ENCODE measurements at regions not wholly inside any gene's neighbourhood (a gene's known extent, or its start where the extent isn't known, plus 50 kb on each side); places are given as distances from the start of the nearest gene placed in this dataset.

GRCh38 chr13:90438576-90438975 is 908.9 kb upstream of the MIR17HG start:
- H3K9ac ChIP-seq = no peak overlapping the region
- Mint-ChIP-seq H3K4me3 (no peak overlapping the region), H3K4me1 (peaks cover 3% of the 10 kb centered on the region), H3K36me3 (no peaks in the 10 kb centered on the region), H3K27ac (peak overlapping the region; percentile 29), H3K27me3 (ENCODE audit: insufficient read depth, low read depth) (peaks cover 3% of the 10 kb centered on the region), H3K9me3 (no peaks in the 10 kb centered on the region)
- H3K4me3 ChIP-seq = no peak overlapping the region
- no peaks in the 10 kb centered on the region for H3K79me2 ChIP-seq (ENCODE audit: low read depth)
- H2AFZ ChIP-seq (replicated peaks) = peak overlapping the region; percentile 37
- H3K27me3 ChIP-seq = no peaks in the 10 kb centered on the region
- DNase-seq (ENCODE audit: low spot score) = no peak
- H3K36me3 ChIP-seq = no peaks in the 10 kb centered on the region
- H3F3A ChIP-seq (ENCODE audit: low read depth) = no peaks in the 10 kb centered on the region
- no peak overlapping the region for H3K27ac ChIP-seq
- no peak overlapping the region for H3K4me2 ChIP-seq
- H3K9me3 ChIP-seq (ENCODE audit: low read depth) = no peaks in the 10 kb centered on the region
- no peaks in the 10 kb centered on the region for H4K20me1 ChIP-seq (ENCODE audit: low read depth)
- no peak for TF ChIP-seq EZH2 (IDR thresholded peaks at IDR 0.05)
- no peak for TF ChIP-seq CTCF (IDR thresholded peaks at IDR 0.05)
- no peak for TF ChIP-seq EZH2phosphoT487 (IDR thresholded peaks at IDR 0.05)
- H3K4me1 ChIP-seq = peaks cover 6% of the 10 kb centered on the region

DNA sequence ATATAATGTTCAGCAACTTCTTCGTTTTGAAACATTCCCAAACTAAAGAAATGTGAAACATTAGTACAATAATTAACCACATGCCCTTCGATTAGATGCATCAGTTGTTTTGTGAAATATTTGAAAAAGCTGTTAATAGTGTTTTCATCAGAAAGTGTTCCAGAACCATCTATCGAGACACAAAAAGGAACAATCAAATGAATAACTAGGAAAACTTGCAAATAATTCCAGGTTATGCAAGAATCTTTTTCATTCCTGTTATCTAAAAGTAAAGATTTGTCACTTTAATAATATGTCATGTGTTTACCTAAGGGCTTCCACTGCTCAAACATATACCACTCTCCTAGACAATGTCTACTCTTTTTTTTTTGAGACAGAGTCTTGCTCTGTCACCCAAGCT is 904.2 kb upstream of the MIR17HG start:
- H2AFZ ChIP-seq (replicated peaks) = no peak overlapping the region

GRCh38 chr13:90444232-90444631 is 903.3 kb upstream of the MIR17HG start:
- H3F3A ChIP-seq (ENCODE audit: low read depth) = no peaks in the 10 kb centered on the region
- peaks cover 15% of the 10 kb centered on the region for H3K4me1 Mint-ChIP-seq
- peaks cover 6% of the 10 kb centered on the region for H3K4me1 ChIP-seq
- no peak overlapping the region for H3K4me3 Mint-ChIP-seq
- H3K27me3 Mint-ChIP-seq (ENCODE audit: insufficient read depth, low read depth) = peaks cover 5% of the 10 kb centered on the region
- H3K27me3 ChIP-seq = no peaks in the 10 kb centered on the region
- H3K9me3 ChIP-seq (ENCODE audit: low read depth) = no peaks in the 10 kb centered on the region
- no peaks in the 10 kb centered on the region for H4K20me1 ChIP-seq (ENCODE audit: low read depth)
- no peak overlapping the region for H3K9ac ChIP-seq
- DNase-seq (ENCODE audit: low spot score) = no peak
- H3K36me3 ChIP-seq = no peaks in the 10 kb centered on the region
- H3K4me2 ChIP-seq = no peak overlapping the region
- H2AFZ ChIP-seq (replicated peaks) = no peak overlapping the region
- H3K36me3 Mint-ChIP-seq = peaks cover 2% of the 10 kb centered on the region
- H3K79me2 ChIP-seq (ENCODE audit: low read depth) = no peaks in the 10 kb centered on the region
- no peak overlapping the region for H3K27ac ChIP-seq
- H3K4me3 ChIP-seq = no peak overlapping the region
- no peak overlapping the region for H3K27ac Mint-ChIP-seq
- peaks cover 6% of the 10 kb centered on the region for H3K9me3 Mint-ChIP-seq
- TF ChIP-seq EZH2phosphoT487 (IDR thresholded peaks at IDR 0.05) = no peak
- TF ChIP-seq EZH2 (IDR thresholded peaks at IDR 0.05) = no peak
- no peak for TF ChIP-seq CTCF (IDR thresholded peaks at IDR 0.05)

More for the DNA sequence above, 904.2 kb upstream of the MIR17HG start:
- Mint-ChIP-seq H3K27me3 (ENCODE audit: insufficient read depth, low read depth) (peaks cover 7% of the 10 kb centered on the region), H3K27ac (no peak overlapping the region), H3K36me3 (peaks cover 2% of the 10 kb centered on the region), H3K4me3 (no peak overlapping the region), H3K9me3 (peaks cover 4% of the 10 kb centered on the region), H3K4me1 (peaks cover 18% of the 10 kb centered on the region)
- no peak for DNase-seq (ENCODE audit: low spot score)
- H3K9ac ChIP-seq = no peak overlapping the region
- no peak overlapping the region for H3K27ac ChIP-seq
- no peak overlapping the region for H3K4me2 ChIP-seq
- no peaks in the 10 kb centered on the region for H3K9me3 ChIP-seq (ENCODE audit: low read depth)
- no peaks in the 10 kb centered on the region for H3K36me3 ChIP-seq
- no peaks in the 10 kb centered on the region for H3K79me2 ChIP-seq (ENCODE audit: low read depth)
- H4K20me1 ChIP-seq (ENCODE audit: low read depth) = no peaks in the 10 kb centered on the region
- peaks cover 6% of the 10 kb centered on the region for H3K4me1 ChIP-seq
- H3F3A ChIP-seq (ENCODE audit: low read depth) = no peaks in the 10 kb centered on the region
- H3K4me3 ChIP-seq = no peak overlapping the region
- H3K27me3 ChIP-seq = no peaks in the 10 kb centered on the region
- TF ChIP-seq EZH2phosphoT487 (IDR thresholded peaks at IDR 0.05) = no peak
- no peak for TF ChIP-seq EZH2 (IDR thresholded peaks at IDR 0.05)
- TF ChIP-seq CTCF (IDR thresholded peaks at IDR 0.05) = no peak

Measured in neural progenitor cell (in vitro differentiated cells).